ENCODE measurements at regions not wholly inside any gene's neighbourhood (a gene's known extent, or its start where the extent isn't known, plus 50 kb on each side); places are given as distances from the start of the nearest gene placed in this dataset.

- ATAC-seq (no peak), DNase-seq (no peak)
- intact Hi-C loops (cut with DNase I), result no loop called here
- H3K27me3 ChIP-seq (ENCODE audit: low read depth), result no peaks in the 10 kb centered on the region
- H3K4me1 ChIP-seq, result no peaks in the 10 kb centered on the region
- TF ChIP-seq, protein P1, sequence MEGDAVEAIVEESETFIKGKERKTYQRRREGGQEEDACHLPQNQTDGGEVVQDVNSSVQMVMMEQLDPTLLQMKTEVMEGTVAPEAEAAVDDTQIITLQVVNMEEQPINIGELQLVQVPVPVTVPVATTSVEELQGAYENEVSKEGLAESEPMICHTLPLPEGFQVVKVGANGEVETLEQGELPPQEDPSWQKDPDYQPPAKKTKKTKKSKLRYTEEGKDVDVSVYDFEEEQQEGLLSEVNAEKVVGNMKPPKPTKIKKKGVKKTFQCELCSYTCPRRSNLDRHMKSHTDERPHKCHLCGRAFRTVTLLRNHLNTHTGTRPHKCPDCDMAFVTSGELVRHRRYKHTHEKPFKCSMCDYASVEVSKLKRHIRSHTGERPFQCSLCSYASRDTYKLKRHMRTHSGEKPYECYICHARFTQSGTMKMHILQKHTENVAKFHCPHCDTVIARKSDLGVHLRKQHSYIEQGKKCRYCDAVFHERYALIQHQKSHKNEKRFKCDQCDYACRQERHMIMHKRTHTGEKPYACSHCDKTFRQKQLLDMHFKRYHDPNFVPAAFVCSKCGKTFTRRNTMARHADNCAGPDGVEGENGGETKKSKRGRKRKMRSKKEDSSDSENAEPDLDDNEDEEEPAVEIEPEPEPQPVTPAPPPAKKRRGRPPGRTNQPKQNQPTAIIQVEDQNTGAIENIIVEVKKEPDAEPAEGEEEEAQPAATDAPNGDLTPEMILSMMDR (IDR thresholded peaks at IDR 0.05), result no peak
- H3K36me3 ChIP-seq, result no peaks in the 10 kb centered on the region
- H3K4me3 ChIP-seq, result no peak overlapping the region
- H3K27ac ChIP-seq, result no peak overlapping the region
- H3K9me3 ChIP-seq, result peaks cover 25% of the 10 kb centered on the region
These were observed 117.3 kb upstream of the NAP1L1 start for GRCh38 chr12:76201758-76202157.

DNA sequence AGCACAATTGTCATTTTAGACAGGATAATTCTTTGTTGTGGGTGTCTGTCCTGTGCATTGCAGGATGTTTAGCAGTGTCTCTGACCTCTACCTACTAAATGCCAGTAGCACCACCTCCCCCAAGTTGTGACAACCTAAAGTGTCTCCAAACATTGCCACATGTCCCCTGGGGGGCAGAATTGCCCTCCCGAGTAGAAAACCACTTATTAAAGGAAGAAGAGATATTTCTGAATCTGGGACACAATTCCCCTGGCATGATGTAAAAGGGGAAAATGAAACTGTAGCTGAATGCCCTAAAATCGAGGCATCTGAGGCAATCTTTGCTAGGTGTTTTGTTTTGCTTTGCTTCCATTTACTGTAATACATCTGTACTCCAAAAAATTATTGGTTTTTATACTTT, 116.8 kb upstream of the NAP1L1 start:
- intact Hi-C loops (cut with DNase I), result no loop called here
- no peaks in the 10 kb centered on the region for H3K27me3 ChIP-seq (ENCODE audit: low read depth)
- H3K4me1 ChIP-seq, result no peaks in the 10 kb centered on the region
- H3K27ac ChIP-seq, result no peak overlapping the region
- no peak overlapping the region for H3K4me3 ChIP-seq
- no peak for DNase-seq
- ATAC-seq, result no peak
- no peaks in the 10 kb centered on the region for H3K36me3 ChIP-seq
- TF ChIP-seq, protein P1 (IDR thresholded peaks at IDR 0.05), result no peak
- H3K9me3 ChIP-seq, result peaks cover 25% of the 10 kb centered on the region

- Histone ChIP-seq H3K4me3 (no peak overlapping the region), H3K27me3 (ENCODE audit: low read depth) (no peaks in the 10 kb centered on the region), H3K27ac (no peak overlapping the region), H3K9me3 (peaks cover 25% of the 10 kb centered on the region), H3K36me3 (no peaks in the 10 kb centered on the region), H3K4me1 (no peaks in the 10 kb centered on the region)
- TF ChIP-seq, protein P1 (IDR thresholded peaks at IDR 0.05), result no peak
- intact Hi-C loops (cut with DNase I), result no loop called here
- no peak for DNase-seq
- no peak for ATAC-seq
These were observed 115.3 kb upstream of the NAP1L1 start for GRCh38 chr12:76199808-76200207.

- intact Hi-C loops (cut with DNase I), result no loop called here
These were observed 114.4 kb upstream of the NAP1L1 start for GRCh38 chr12:76198839-76199238.

DNA sequence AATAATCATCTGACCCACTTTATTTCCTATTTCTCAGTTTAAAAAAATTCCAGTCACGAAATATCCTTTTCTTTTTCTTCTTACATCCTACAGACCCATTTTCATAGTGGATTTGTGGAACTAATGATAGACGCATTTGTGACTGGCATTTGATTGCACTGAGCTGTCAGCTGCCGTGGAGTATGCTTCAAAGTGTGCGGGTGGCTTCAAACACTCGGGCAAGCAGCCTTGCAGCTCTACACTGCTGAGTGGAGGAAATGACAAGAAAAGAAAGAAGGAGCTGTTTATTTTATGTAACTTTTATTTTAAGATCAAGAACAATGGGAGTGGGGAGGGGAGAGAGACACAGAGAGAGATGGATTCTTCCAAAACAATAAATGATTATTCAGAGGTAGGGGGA, 112.8 kb upstream of the NAP1L1 start:
- TF ChIP-seq, protein P1 (IDR thresholded peaks at IDR 0.05), result no peak
- no peaks in the 10 kb centered on the region for H3K27me3 ChIP-seq (ENCODE audit: low read depth)
- no peak overlapping the region for H3K4me3 ChIP-seq
- DNase-seq (no peak), ATAC-seq (no peak)
- no peak overlapping the region for H3K27ac ChIP-seq
- peaks cover 25% of the 10 kb centered on the region for H3K9me3 ChIP-seq
- H3K4me1 ChIP-seq, result no peaks in the 10 kb centered on the region
- no peaks in the 10 kb centered on the region for H3K36me3 ChIP-seq
- intact Hi-C loops (cut with DNase I), result no loop called here

More at GRCh38 chr12:76198839-76199238, 114.4 kb upstream of the NAP1L1 start:
- DNase-seq, result no peak
- TF ChIP-seq, protein P1 (IDR thresholded peaks at IDR 0.05), result no peak
- Histone ChIP-seq H3K9me3 (peaks cover 25% of the 10 kb centered on the region), H3K27me3 (ENCODE audit: low read depth) (no peaks in the 10 kb centered on the region), H3K4me1 (no peaks in the 10 kb centered on the region), H3K27ac (no peak overlapping the region), H3K4me3 (no peak overlapping the region), H3K36me3 (no peaks in the 10 kb centered on the region)
- ATAC-seq, result no peak

- Histone ChIP-seq H3K4me1 (no peaks in the 10 kb centered on the region), H3K27me3 (ENCODE audit: low read depth) (no peaks in the 10 kb centered on the region), H3K36me3 (no peaks in the 10 kb centered on the region), H3K27ac (no peak overlapping the region), H3K9me3 (peaks cover 25% of the 10 kb centered on the region), H3K4me3 (no peak overlapping the region)
- DNase-seq, result no peak
- no peak for ATAC-seq
- TF ChIP-seq, protein P1 (IDR thresholded peaks at IDR 0.05), result no peak
- intact Hi-C loops (cut with DNase I), result no loop called here
These were observed 111.4 kb upstream of the NAP1L1 start for GRCh38 chr12:76195920-76196319.
